HepG2 (cell line): ENCODE measurements at regions not wholly inside any gene's neighbourhood (a gene's known extent, or its start where the extent isn't known, plus 50 kb on each side); places are given as distances from the start of the nearest gene placed in this dataset.

Source experiments
- CREB1 ChIP-seq, 2 experiments: fragments of 450-650 bp in 1 of 2; IDR thresholded peaks; 2 replicates each; pipeline ENCODE4 v1.6.1; 2016 to 2017; ENCODE audit warnings: control low read depth in 1 of 2, mild to moderate bottlenecking in 1 of 2, missing compliant biosample characterization in 1 of 2, missing genetic modification characterization in 1 of 2
- EHMT2 ChIP-seq: fragments of 200-600 bp; sonication (generic); IDR thresholded peaks from 2 replicates; pipeline ENCODE4 v1.7.0; 2017; ENCODE audit warnings: antibody characterized with exemption, low read depth, low read length, borderline replicate concordance
- FOSL2 ChIP-seq: sonication (generic); formaldehyde crosslinking; IDR thresholded peaks from 2 replicates; pipeline ENCODE4 v1.4.0; 2020; ENCODE audit warnings: missing genetic modification reagents
- FOXP1 ChIP-seq, 2 experiments: fragments of 450-650 bp in 1 of 2; IDR thresholded peaks; 2 replicates each; pipeline ENCODE4 v1.6.1; 2017 to 2018; ENCODE audit warnings: antibody characterized with exemption in 1 of 2
- HDAC1 ChIP-seq: sonication (generic); formaldehyde crosslinking; IDR thresholded peaks from 2 replicates; pipeline ENCODE4 v1.5.1; 2020; ENCODE audit warnings: mild to moderate bottlenecking, missing genetic modification reagents
- HNF1A ChIP-seq, 2 experiments: sonication (generic) in 1 of 2; formaldehyde crosslinking in 1 of 2; IDR thresholded peaks; 2 replicates each; pipeline versions ENCODE4 v1.4.0 to v1.6.1; 2016 to 2020; ENCODE audit warnings: borderline replicate concordance in 1 of 2, low read depth in 1 of 2, mild to moderate bottlenecking in 1 of 2, missing genetic modification reagents in 1 of 2
- NR2F1 ChIP-seq, 2 experiments: fragments of 450-650 bp in 1 of 2; formaldehyde crosslinking in 1 of 2; IDR thresholded peaks; 2 replicates each; pipeline versions ENCODE4 v1.5.0 to v1.6.1; 2016 to 2020; ENCODE audit warnings: mild to moderate bottlenecking in 1 of 2, missing compliant biosample characterization in 1 of 2, missing genetic modification reagents in 1 of 2, moderate library complexity in 1 of 2
- SNAPC2 ChIP-seq: sonication (generic); formaldehyde crosslinking; IDR thresholded peaks from 2 replicates; pipeline ENCODE4 v1.8.1; 2022; ENCODE audit warnings: mild to moderate bottlenecking, missing genetic modification reagents
- SUZ12 ChIP-seq: fragments of 150-350 bp; IDR thresholded peaks from 2 replicates; pipeline ENCODE4 v1.6.1; 2014; ENCODE audit warnings: low read depth, low read length
- TEAD3 ChIP-seq: optimal IDR thresholded peaks from 2 replicates; pipeline ENCODE3; 2016; ENCODE audit warnings: borderline replicate concordance
- ZC3H13 ChIP-seq: sonication (generic); formaldehyde crosslinking; IDR thresholded peaks from 2 replicates; pipeline ENCODE4 v1.8.1; 2023; ENCODE audit warnings: mild to moderate bottlenecking, missing genetic modification reagents, moderate library complexity
- ZFP1 ChIP-seq: IDR thresholded peaks from 2 replicates; pipeline ENCODE4 v1.6.1; 2016
- ZNF205 ChIP-seq: IDR thresholded peaks from 2 replicates; pipeline ENCODE4 v1.6.1; 2018; ENCODE audit warnings: missing biosample characterization, missing genetic modification reagents
- ZNF232 ChIP-seq: sonication (generic); formaldehyde crosslinking; IDR thresholded peaks from 2 replicates; pipeline ENCODE4 v1.4.0; 2020; ENCODE audit warnings: missing genetic modification reagents, borderline replicate concordance
- ZNF234 ChIP-seq: sonication (generic); formaldehyde crosslinking; conservative IDR thresholded peaks from 2 replicates; pipeline ENCODE4 v1.5.1; 2020; ENCODE audit warnings: mild to moderate bottlenecking, missing genetic modification reagents
- ZNF331 ChIP-seq: sonication (generic); formaldehyde crosslinking; IDR thresholded peaks from 2 replicates; pipeline ENCODE4 v1.4.0; 2020; ENCODE audit warnings: missing genetic modification reagents
- ZNF468 ChIP-seq: sonication (generic); formaldehyde crosslinking; IDR thresholded peaks from 2 replicates; pipeline ENCODE4 v1.8.0; 2022; ENCODE audit warnings: mild to moderate bottlenecking, moderate library complexity, missing genetic modification reagents
- ZNF556 ChIP-seq: sonication (generic); formaldehyde crosslinking; IDR thresholded peaks from 2 replicates; pipeline ENCODE4 v1.4.0; 2020; ENCODE audit warnings: mild to moderate bottlenecking, missing genetic modification reagents, borderline replicate concordance
- ZNF720 ChIP-seq: sonication (generic); formaldehyde crosslinking; IDR thresholded peaks from 2 replicates; pipeline ENCODE4 v1.4.0; 2020; ENCODE audit warnings: missing genetic modification reagents
- TF ChIP-seq, protein P1 (sequence below): sonication (generic); formaldehyde crosslinking; IDR thresholded peaks from 2 replicates; pipeline ENCODE4 v1.4.0; 2020; ENCODE audit warnings: missing genetic modification reagents
- TF ChIP-seq, protein P2 (sequence below): sonication (generic); formaldehyde crosslinking; IDR thresholded peaks from 2 replicates; pipeline ENCODE4 v1.8.0; 2022; ENCODE audit warnings: missing genetic modification reagents, mild to moderate bottlenecking, borderline replicate concordance
- TF ChIP-seq, protein P3 (sequence below): sonication (generic); formaldehyde crosslinking; IDR thresholded peaks from 2 replicates; pipeline ENCODE4 v1.4.0; 2020; ENCODE audit warnings: low read depth, mild to moderate bottlenecking, missing genetic modification reagents

DNA sequence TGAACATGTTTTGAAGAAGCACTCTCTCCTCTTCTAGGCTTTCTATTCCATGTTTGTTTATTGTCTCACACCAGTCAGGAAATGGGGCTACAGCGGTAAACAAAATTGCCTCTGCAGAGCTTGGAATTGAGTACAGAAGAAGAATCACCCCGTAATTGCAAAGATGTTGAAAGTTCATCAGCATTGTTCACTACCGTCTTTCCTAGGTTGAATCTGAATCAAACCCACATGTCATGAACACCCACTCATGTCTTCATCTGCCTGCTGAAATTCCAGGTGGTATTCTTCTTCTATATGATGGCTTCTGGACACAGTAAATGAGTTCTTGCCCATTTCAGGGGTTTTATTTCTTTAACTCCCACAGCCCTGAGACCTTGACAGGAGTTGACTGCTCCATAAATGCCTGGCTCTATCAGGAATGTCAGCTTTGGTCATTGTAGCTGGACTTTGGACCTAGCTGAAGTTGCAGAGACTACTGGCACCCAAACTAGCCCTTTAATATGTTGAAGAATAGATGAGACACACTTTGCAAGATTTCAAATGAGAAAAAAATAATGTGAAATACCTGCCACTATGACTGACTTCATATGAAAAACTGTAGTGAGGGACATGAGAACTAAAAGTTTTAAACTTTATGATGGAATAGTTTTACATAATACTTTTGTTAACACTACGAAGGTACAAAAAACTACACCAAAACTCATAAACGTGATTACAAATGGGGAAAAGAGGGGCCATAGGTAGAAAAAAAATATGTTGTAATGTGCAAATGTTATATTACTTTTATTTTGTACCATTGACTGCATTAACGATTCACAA, 1235.3 kb upstream of the ZEB2 start (continued):
- TF ChIP-seq, protein P1, sequence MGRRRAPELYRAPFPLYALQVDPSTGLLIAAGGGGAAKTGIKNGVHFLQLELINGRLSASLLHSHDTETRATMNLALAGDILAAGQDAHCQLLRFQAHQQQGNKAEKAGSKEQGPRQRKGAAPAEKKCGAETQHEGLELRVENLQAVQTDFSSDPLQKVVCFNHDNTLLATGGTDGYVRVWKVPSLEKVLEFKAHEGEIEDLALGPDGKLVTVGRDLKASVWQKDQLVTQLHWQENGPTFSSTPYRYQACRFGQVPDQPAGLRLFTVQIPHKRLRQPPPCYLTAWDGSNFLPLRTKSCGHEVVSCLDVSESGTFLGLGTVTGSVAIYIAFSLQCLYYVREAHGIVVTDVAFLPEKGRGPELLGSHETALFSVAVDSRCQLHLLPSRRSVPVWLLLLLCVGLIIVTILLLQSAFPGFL (CRISPR knock-in tag) = no peak
- TF ChIP-seq HNF1A (IDR thresholded peaks at IDR 0.05; ENCODE audit: low read depth) (no peak; the same call in 1 of the 2 replicates), HNF1A (CRISPR knock-in tag; IDR thresholded peaks at IDR 0.05; ENCODE audit: borderline replicate concordance) (peak; percentile 30; the same call in 1 of the 2 replicates), ZC3H13 (CRISPR knock-in tag) (no peak), ZNF720 (CRISPR knock-in tag) (no peak), ZNF468 (no peak), SUZ12 (no peak), EHMT2 (peak; percentile 97), ZNF556 (CRISPR knock-in tag) (0 out of 2 replicates have a peak, but pooled peaks have one; percentile 57), ZNF205 (CRISPR knock-in tag) (peak; percentile 71; the same call in 1 of the 2 replicates), ZFP1 (CRISPR knock-in tag) (no peak), FOSL2 (CRISPR knock-in tag) (peak; percentile 66), CREB1 (IDR thresholded peaks at IDR 0.05) (no peak), CREB1 (CRISPR knock-in tag; IDR thresholded peaks at IDR 0.05) (no peak; the same call in 1 of the 2 replicates), ZNF331 (peak; percentile 48; the same call in 1 of the 2 replicates), ZNF232 (CRISPR knock-in tag) (no peak), TEAD3 (CRISPR knock-in tag) (peak; percentile 93), HDAC1 (CRISPR knock-in tag) (peak; percentile 39; the same call in 1 of the 2 replicates), SNAPC2 (CRISPR knock-in tag) (no peak), NR2F1 (CRISPR knock-in tag; IDR thresholded peaks at IDR 0.05) (no peak), FOXP1 (IDR thresholded peaks at IDR 0.05) (no peak), FOXP1 (CRISPR knock-in tag; IDR thresholded peaks at IDR 0.05) (0 out of 2 replicates have a peak, but pooled peaks have one; percentile 39), ZNF234 (no peak)
- TF ChIP-seq, protein P2, sequence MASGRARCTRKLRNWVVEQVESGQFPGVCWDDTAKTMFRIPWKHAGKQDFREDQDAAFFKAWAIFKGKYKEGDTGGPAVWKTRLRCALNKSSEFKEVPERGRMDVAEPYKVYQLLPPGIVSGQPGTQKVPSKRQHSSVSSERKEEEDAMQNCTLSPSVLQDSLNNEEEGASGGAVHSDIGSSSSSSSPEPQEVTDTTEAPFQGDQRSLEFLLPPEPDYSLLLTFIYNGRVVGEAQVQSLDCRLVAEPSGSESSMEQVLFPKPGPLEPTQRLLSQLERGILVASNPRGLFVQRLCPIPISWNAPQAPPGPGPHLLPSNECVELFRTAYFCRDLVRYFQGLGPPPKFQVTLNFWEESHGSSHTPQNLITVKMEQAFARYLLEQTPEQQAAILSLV (CRISPR knock-in tag) = no peak
- TF ChIP-seq, protein P3, sequence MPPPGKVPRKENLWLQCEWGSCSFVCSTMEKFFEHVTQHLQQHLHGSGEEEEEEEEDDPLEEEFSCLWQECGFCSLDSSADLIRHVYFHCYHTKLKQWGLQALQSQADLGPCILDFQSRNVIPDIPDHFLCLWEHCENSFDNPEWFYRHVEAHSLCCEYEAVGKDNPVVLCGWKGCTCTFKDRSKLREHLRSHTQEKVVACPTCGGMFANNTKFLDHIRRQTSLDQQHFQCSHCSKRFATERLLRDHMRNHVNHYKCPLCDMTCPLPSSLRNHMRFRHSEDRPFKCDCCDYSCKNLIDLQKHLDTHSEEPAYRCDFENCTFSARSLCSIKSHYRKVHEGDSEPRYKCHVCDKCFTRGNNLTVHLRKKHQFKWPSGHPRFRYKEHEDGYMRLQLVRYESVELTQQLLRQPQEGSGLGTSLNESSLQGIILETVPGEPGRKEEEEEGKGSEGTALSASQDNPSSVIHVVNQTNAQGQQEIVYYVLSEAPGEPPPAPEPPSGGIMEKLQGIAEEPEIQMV (CRISPR knock-in tag) = no peak
